Heart left ventricle (tissue), 13 donors: ENCODE measurements at regions not wholly inside any gene's neighbourhood (a gene's known extent, or its start where the extent isn't known, plus 50 kb on each side); places are given as distances from the start of the nearest gene placed in this dataset.

Experiments
- CTCF ChIP-seq, 12 donors: fragments of 200-600 bp; sonication (generic) in 4 of 12; IDR thresholded peaks; one replicate each; pipeline versions ENCODE4 v1.5.0 to v1.8.0; 2018 to 2022; ENCODE audit warnings: antibody characterized with exemption in 12 of 12, mild to moderate bottlenecking in 5 of 12
- POLR2A ChIP-seq, 2 donors: fragments of 450-650 bp; IDR thresholded peaks; one replicate each; pipeline ENCODE4 v1.6.1; 2017; ENCODE audit warnings: antibody characterized with exemption in 2 of 2, mild to moderate bottlenecking in 2 of 2, moderate library complexity in 2 of 2
- donor health status: ischemic (EF 13 %, LVEDD 7.1; RV severe dilation, severe dysfunction).
- donor health status: DM: no; HTN: yes; CAD: no.
- donor health status: DM: no; HTN: no; CAD: no.
- donor health status: ischemic (EF 25% LVEDD 6.9; RV normal size, moderate dysfunction).
- donor health status: ischemic (EF 25% LVEDD 5.7; RV mildly dilated, moderate dysfunction).
- donor health status: ischemic (EF 35%, LVEDD 5.7; RV mildly dilated, moderate dysfunction).
- donor health status: nonischemic (EF 11% LVEDD 7.7; RV severe dilation, severe dysfunction).
- donor health status: DM: yes; HTN: yes; CAD: no.
- donor health status: PGD.
- donor health status: ischemic (EF 29% LVEDD 5.4; RV normal size, mild dysfunction).
- donor health status: nonischemic (EF 23%, LVEDD 6.1; RV moderate dilation, normal function).

DNA sequence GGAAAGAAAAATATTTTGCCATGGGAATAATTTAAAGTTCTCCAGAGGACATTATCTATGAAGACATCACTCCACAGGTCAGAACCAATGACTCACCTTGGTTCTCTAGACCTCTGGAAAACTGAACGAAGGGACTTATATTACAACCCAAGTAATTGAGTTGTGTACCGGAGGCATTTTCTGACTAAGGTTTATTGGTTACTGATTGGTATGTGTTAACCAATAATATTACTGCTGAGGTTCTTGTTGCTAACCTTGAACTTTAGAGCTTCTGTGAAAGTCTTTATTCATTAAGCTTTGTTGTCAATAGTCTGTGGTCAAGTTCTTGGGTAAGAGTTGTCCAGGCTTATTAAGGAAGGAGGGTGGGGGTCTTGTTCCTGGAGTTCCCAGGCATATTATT, 78.1 kb upstream of the MTPN start:
- no peak for TF ChIP-seq CTCF (IDR thresholded peaks at IDR 0.05)
- no peak for TF ChIP-seq POLR2A (IDR thresholded peaks at IDR 0.05)
